ENCODE measurements at regions not wholly inside any gene's neighbourhood (a gene's known extent, or its start where the extent isn't known, plus 50 kb on each side); places are given as distances from the start of the nearest gene placed in this dataset.

DNA sequence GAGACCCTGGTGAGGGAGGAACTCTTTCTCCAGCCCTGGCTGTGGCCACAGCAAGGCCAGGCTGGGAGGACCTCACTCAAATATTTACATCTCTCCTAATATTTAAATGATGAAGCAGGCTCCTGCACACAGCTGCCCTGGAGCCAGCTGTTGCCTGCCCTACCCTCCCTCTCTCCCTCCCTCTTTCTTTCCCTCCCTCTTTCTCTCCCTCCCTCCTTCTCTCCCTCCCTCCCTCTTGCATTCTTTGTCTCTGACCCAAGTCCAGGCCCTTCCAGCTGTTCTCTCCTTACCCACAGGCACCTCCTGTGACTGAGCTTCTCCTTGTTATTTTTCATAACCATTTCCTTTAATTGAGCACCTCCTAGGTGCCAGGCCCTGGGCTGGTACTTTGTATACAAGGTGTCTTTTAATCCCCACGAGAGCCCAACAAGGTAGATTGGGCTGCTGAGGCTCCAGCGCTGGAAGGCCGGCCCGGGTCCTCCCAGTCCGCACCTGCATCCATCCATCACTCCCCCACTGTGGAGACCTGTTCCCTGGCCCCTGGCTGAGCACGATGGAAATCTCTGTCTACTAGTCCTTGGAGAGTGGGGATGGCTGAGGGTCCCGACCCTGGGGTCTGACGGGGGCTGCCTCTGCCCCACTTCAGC, 242.3 kb downstream of the SEC14L1 start:
- TF ChIP-seq TAF1 (IDR thresholded peaks at IDR 0.05; ENCODE audit: low read depth) (no peak), YY1 (IDR thresholded peaks at IDR 0.05; ENCODE audit: low read depth) (no peak), EP300 (IDR thresholded peaks at IDR 0.05; ENCODE audit: borderline replicate concordance) (no peak), CREB1 (IDR thresholded peaks at IDR 0.05; ENCODE audit: low read depth) (no peak), TEAD4 (IDR thresholded peaks at IDR 0.05) (no peak), RAD21 (IDR thresholded peaks at IDR 0.05; ENCODE audit: low read depth) (no peak), ZBTB7A (IDR thresholded peaks at IDR 0.05; ENCODE audit: low read depth) (no peak), FOXM1 (IDR thresholded peaks at IDR 0.05; ENCODE audit: borderline replicate concordance, low read depth) (no peak), NFIC (IDR thresholded peaks at IDR 0.05) (no peak), CEBPB (IDR thresholded peaks at IDR 0.05) (no peak), EGR1 (IDR thresholded peaks at IDR 0.05) (no peak), TCF12 (IDR thresholded peaks at IDR 0.05; ENCODE audit: low read depth) (no peak)
- TF ChIP-seq, protein P1, sequence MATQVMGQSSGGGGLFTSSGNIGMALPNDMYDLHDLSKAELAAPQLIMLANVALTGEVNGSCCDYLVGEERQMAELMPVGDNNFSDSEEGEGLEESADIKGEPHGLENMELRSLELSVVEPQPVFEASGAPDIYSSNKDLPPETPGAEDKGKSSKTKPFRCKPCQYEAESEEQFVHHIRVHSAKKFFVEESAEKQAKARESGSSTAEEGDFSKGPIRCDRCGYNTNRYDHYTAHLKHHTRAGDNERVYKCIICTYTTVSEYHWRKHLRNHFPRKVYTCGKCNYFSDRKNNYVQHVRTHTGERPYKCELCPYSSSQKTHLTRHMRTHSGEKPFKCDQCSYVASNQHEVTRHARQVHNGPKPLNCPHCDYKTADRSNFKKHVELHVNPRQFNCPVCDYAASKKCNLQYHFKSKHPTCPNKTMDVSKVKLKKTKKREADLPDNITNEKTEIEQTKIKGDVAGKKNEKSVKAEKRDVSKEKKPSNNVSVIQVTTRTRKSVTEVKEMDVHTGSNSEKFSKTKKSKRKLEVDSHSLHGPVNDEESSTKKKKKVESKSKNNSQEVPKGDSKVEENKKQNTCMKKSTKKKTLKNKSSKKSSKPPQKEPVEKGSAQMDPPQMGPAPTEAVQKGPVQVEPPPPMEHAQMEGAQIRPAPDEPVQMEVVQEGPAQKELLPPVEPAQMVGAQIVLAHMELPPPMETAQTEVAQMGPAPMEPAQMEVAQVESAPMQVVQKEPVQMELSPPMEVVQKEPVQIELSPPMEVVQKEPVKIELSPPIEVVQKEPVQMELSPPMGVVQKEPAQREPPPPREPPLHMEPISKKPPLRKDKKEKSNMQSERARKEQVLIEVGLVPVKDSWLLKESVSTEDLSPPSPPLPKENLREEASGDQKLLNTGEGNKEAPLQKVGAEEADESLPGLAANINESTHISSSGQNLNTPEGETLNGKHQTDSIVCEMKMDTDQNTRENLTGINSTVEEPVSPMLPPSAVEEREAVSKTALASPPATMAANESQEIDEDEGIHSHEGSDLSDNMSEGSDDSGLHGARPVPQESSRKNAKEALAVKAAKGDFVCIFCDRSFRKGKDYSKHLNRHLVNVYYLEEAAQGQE (IDR thresholded peaks at IDR 0.05; ENCODE audit: low read depth) = no peak
- TF ChIP-seq, protein P2, sequence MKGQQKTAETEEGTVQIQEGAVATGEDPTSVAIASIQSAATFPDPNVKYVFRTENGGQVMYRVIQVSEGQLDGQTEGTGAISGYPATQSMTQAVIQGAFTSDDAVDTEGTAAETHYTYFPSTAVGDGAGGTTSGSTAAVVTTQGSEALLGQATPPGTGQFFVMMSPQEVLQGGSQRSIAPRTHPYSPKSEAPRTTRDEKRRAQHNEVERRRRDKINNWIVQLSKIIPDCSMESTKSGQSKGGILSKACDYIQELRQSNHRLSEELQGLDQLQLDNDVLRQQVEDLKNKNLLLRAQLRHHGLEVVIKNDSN (IDR thresholded peaks at IDR 0.05) = no peak
- TF ChIP-seq, protein P3, sequence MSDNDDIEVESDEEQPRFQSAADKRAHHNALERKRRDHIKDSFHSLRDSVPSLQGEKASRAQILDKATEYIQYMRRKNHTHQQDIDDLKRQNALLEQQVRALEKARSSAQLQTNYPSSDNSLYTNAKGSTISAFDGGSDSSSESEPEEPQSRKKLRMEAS (IDR thresholded peaks at IDR 0.05) = no peak

DNA sequence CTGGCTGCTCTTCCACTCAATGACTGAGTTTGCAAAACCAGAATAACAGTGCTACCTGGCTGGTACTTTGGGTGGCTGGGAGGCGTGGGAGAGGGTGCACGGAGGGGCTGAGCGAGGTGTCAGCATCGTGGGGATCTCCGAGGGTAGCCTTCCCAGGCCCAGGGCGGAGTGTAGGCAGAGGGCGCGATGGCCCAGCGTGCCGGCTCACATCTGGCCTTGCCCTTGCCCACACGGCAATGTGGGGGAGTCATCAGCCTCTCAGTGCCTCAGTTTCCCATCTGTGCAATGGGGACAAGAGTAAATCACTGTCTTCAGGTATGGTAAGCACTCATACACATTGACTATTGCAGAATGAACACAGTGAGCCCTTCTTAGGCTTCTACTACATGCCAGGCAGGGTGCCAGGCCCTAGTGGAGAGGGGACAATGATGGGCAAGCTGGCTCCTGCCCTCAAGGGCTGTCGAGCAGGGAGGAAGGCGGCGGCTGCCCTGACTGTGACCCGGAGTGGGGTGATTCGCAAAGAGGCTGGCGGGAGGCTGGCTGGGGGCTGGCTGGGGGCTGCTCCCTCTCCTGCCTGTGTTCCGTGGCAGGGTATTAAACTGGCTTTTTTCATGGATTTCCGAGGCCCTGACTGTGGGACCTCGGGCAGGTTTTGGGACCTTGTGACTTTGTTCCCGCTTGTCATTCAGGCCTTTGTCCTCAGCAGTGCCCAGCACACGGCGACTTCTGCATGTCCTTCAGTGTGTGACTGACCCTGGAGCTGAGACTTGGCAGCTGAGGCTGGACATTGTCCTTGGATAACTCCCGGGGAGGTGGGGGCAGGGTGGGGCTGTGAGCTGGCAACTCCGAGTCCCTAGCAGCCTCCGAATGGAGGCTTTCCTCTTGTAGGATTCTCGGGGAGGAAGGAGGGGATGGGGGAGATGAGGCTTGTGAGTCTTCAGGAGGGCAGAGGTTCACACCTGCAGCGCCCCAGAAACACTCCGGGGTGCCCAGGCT, 243.1 kb downstream of the SEC14L1 start:
- no peak for TF ChIP-seq CEBPB (IDR thresholded peaks at IDR 0.05)
- TF ChIP-seq NFIC (IDR thresholded peaks at IDR 0.05) = no peak
- no peak for TF ChIP-seq ZBTB7A (IDR thresholded peaks at IDR 0.05; ENCODE audit: low read depth)
- TF ChIP-seq, protein P2 (IDR thresholded peaks at IDR 0.05) = no peak
- TF ChIP-seq, protein P1 (IDR thresholded peaks at IDR 0.05; ENCODE audit: low read depth) = no peak
- no peak for TF ChIP-seq TCF12 (IDR thresholded peaks at IDR 0.05; ENCODE audit: low read depth)
- TF ChIP-seq FOXM1 (IDR thresholded peaks at IDR 0.05; ENCODE audit: borderline replicate concordance, low read depth) = no peak
- TF ChIP-seq YY1 (IDR thresholded peaks at IDR 0.05; ENCODE audit: low read depth) = no peak
- TF ChIP-seq, protein P3 (IDR thresholded peaks at IDR 0.05) = no peak
- TF ChIP-seq RAD21 (IDR thresholded peaks at IDR 0.05; ENCODE audit: low read depth) = no peak
- no peak for TF ChIP-seq TEAD4 (IDR thresholded peaks at IDR 0.05)
- no peak for TF ChIP-seq CREB1 (IDR thresholded peaks at IDR 0.05; ENCODE audit: low read depth)
- no peak for TF ChIP-seq EP300 (IDR thresholded peaks at IDR 0.05; ENCODE audit: borderline replicate concordance)
- TF ChIP-seq EGR1 (IDR thresholded peaks at IDR 0.05) = no peak
- TF ChIP-seq TAF1 (IDR thresholded peaks at IDR 0.05; ENCODE audit: low read depth) = no peak

DNA sequence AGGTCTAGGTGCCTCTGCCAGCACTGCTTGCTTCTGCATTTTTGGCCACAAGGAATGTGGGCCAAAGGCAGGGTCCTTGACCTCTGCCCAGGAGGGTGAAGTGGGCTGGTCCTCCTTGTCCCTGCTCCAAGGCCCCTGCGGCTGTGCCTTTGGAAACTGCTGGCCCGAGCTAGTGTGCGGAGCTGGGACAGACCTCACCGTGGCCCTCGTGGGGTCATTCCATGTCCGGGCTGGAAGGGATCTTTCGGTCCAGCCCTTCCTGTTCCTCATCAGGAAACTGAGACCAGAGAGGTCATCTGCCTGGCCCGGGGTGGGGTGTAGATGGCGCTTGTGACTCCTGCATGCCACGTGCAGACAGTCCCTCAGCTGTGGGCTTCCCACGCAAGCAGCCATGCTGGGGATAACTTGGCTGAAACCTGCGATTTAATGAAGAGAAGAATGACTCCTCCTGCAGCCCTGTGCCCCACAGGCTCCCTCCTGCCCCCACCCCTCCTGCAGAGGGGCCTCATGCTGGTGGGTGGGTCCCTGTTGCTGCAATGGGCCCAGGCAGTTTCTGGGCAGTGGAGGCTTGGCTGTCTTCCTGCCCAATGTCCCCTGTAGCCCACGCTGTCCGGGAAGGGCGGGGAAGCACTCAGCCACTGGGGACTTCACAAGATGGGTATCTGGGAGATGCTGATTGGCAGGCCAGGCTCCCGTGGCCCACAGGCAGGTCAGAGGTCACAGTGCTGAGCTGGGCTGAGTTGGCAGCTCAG, 245.2 kb downstream of the SEC14L1 start:
- TF ChIP-seq EP300 (IDR thresholded peaks at IDR 0.05; ENCODE audit: borderline replicate concordance) (no peak), ZBTB7A (IDR thresholded peaks at IDR 0.05; ENCODE audit: low read depth) (no peak), CREB1 (IDR thresholded peaks at IDR 0.05; ENCODE audit: low read depth) (no peak), NFIC (IDR thresholded peaks at IDR 0.05) (no peak), CEBPB (IDR thresholded peaks at IDR 0.05) (no peak), TAF1 (IDR thresholded peaks at IDR 0.05; ENCODE audit: low read depth) (no peak), FOXM1 (IDR thresholded peaks at IDR 0.05; ENCODE audit: borderline replicate concordance, low read depth) (no peak), EGR1 (IDR thresholded peaks at IDR 0.05) (no peak), TCF12 (IDR thresholded peaks at IDR 0.05; ENCODE audit: low read depth) (no peak), RAD21 (IDR thresholded peaks at IDR 0.05; ENCODE audit: low read depth) (no peak), TEAD4 (IDR thresholded peaks at IDR 0.05) (no peak), YY1 (IDR thresholded peaks at IDR 0.05; ENCODE audit: low read depth) (no peak)
- TF ChIP-seq, protein P2 (IDR thresholded peaks at IDR 0.05) = no peak
- TF ChIP-seq, protein P1 (IDR thresholded peaks at IDR 0.05; ENCODE audit: low read depth) = no peak
- TF ChIP-seq, protein P3 (IDR thresholded peaks at IDR 0.05) = no peak

Measured in Ishikawa (cell line).